Mononuclear cell (primary cell): ENCODE measurements at regions not wholly inside any gene's neighbourhood (a gene's known extent, or its start where the extent isn't known, plus 50 kb on each side); places are given as distances from the start of the nearest gene placed in this dataset.
"Not testable (repeated sequence)": the region's sequence is repeated elsewhere in the genome, so short reads cannot be mapped to it uniquely, and the experiment has no call there.

Source experiments
- H3K27me3 ChIP-seq: 2 replicates; pipeline ENCODE4 v1.6.0; 2011; ENCODE audit warnings: low read length, control low read depth; ENCODE audit not compliant: insufficient read depth
- H3K4me1 ChIP-seq: 2 replicates; pipeline ENCODE4 v1.5.1; 2011; ENCODE audit warnings: mild to moderate bottlenecking, low read length, control low read depth; ENCODE audit not compliant: insufficient read depth
- H3K4me3 ChIP-seq: 2 replicates; pipeline ENCODE4 v1.5.1; 2011; ENCODE audit warnings: mild to moderate bottlenecking, low read length, moderate library complexity
- H3K9me3 ChIP-seq: 2 replicates; pipeline ENCODE4 v1.5.1; 2011; ENCODE audit warnings: low read depth, mild to moderate bottlenecking, control low read depth, low read length

GRCh38 chr10:109115179-109115578 lies 808.1 kb downstream of the XPNPEP1 start:
- Histone ChIP-seq H3K9me3 (no peaks in the 10 kb centered on the region), H3K27me3 (no peaks in the 10 kb centered on the region), H3K4me1 (no peaks in the 10 kb centered on the region)

GRCh38 chr10:109114579-109114978 lies 808.7 kb downstream of the XPNPEP1 start:
- no peak overlapping the region for H3K4me3 ChIP-seq
- H3K27me3 ChIP-seq: no peaks in the 10 kb centered on the region
- no peaks in the 10 kb centered on the region for H3K4me1 ChIP-seq
- no peaks in the 10 kb centered on the region for H3K9me3 ChIP-seq

More at GRCh38 chr10:109115179-109115578, 808.1 kb downstream of the XPNPEP1 start:
- no peak overlapping the region for H3K4me3 ChIP-seq

- H3K4me1 ChIP-seq: no peaks in the 10 kb centered on the region
- H3K27me3 ChIP-seq: no peaks in the 10 kb centered on the region
- no peak overlapping the region for H3K4me3 ChIP-seq
- no peaks in the 10 kb centered on the region for H3K9me3 ChIP-seq
Measured at GRCh38 chr10:109106604-109107003, 816.7 kb downstream of the XPNPEP1 start.

- H3K4me1 ChIP-seq: no peaks in the 10 kb centered on the region
- no peak overlapping the region for H3K4me3 ChIP-seq
- no peaks in the 10 kb centered on the region for H3K27me3 ChIP-seq
- no peaks in the 10 kb centered on the region for H3K9me3 ChIP-seq
Measured at GRCh38 chr10:109105725-109106124, 817.6 kb downstream of the XPNPEP1 start.

GRCh38 chr10:109104806-109105205 lies 818.5 kb downstream of the XPNPEP1 start:
- H3K4me1 ChIP-seq: no peaks in the 10 kb centered on the region
- H3K9me3 ChIP-seq: no peaks in the 10 kb centered on the region
- no peak overlapping the region for H3K4me3 ChIP-seq
- H3K27me3 ChIP-seq: no peaks in the 10 kb centered on the region

- no peaks in the 10 kb centered on the region for H3K9me3 ChIP-seq
- H3K4me3 ChIP-seq: no peak overlapping the region
- no peaks in the 10 kb centered on the region for H3K4me1 ChIP-seq
- H3K27me3 ChIP-seq: no peaks in the 10 kb centered on the region
Measured at GRCh38 chr10:109103278-109103677, 820.0 kb downstream of the XPNPEP1 start.

GRCh38 chr10:109089779-109090178 lies 833.5 kb downstream of the XPNPEP1 start:
- H3K9me3 ChIP-seq: no peaks in the 10 kb centered on the region
- no peak overlapping the region for H3K4me3 ChIP-seq
- H3K27me3 ChIP-seq: no peaks in the 10 kb centered on the region
- H3K4me1 ChIP-seq: no peaks in the 10 kb centered on the region

GRCh38 chr10:109071539-109071938 lies 851.8 kb downstream of the XPNPEP1 start:
- Histone ChIP-seq H3K4me3 (no peak overlapping the region), H3K4me1 (no peaks in the 10 kb centered on the region), H3K27me3 (no peaks in the 10 kb centered on the region), H3K9me3 (no peaks in the 10 kb centered on the region)

GRCh38 chr10:109070492-109070891 lies 852.8 kb downstream of the XPNPEP1 start:
- H3K4me3 ChIP-seq: no peak overlapping the region
- no peaks in the 10 kb centered on the region for H3K27me3 ChIP-seq
- H3K4me1 ChIP-seq: no peaks in the 10 kb centered on the region
- no peaks in the 10 kb centered on the region for H3K9me3 ChIP-seq

GRCh38 chr10:109067031-109067430 lies 856.3 kb downstream of the XPNPEP1 start:
- Histone ChIP-seq H3K9me3 (no peaks in the 10 kb centered on the region), H3K4me3 (no peak overlapping the region), H3K27me3 (no peaks in the 10 kb centered on the region), H3K4me1 (no peaks in the 10 kb centered on the region)

- Histone ChIP-seq H3K4me3 (no peak overlapping the region), H3K4me1 (no peaks in the 10 kb centered on the region), H3K27me3 (no peaks in the 10 kb centered on the region), H3K9me3 (no peaks in the 10 kb centered on the region)
Measured at GRCh38 chr10:109065821-109066220, 857.5 kb downstream of the XPNPEP1 start.

- Histone ChIP-seq H3K27me3 (no peaks in the 10 kb centered on the region), H3K4me1 (no peaks in the 10 kb centered on the region), H3K4me3 (no peak overlapping the region), H3K9me3 (no peaks in the 10 kb centered on the region)
Measured at GRCh38 chr10:109062371-109062770, 860.9 kb downstream of the XPNPEP1 start.

GRCh38 chr10:109055243-109055642 lies 868.1 kb downstream of the XPNPEP1 start:
- Histone ChIP-seq H3K4me3 (no peak overlapping the region), H3K27me3 (no peaks in the 10 kb centered on the region), H3K4me1 (no peaks in the 10 kb centered on the region), H3K9me3 (no peaks in the 10 kb centered on the region)

- no peak overlapping the region for H3K4me3 ChIP-seq
- no peaks in the 10 kb centered on the region for H3K9me3 ChIP-seq
Measured at GRCh38 chr10:109047856-109048255, 875.5 kb downstream of the XPNPEP1 start.

GRCh38 chr10:109046427-109046826 lies 876.9 kb downstream of the XPNPEP1 start:
- not testable (repeated sequence) for H3K27me3 ChIP-seq, H3K4me1 ChIP-seq, H3K9me3 ChIP-seq, H3K4me3 ChIP-seq

More at GRCh38 chr10:109047856-109048255, 875.5 kb downstream of the XPNPEP1 start:
- no peaks in the 10 kb centered on the region for H3K27me3 ChIP-seq
- no peaks in the 10 kb centered on the region for H3K4me1 ChIP-seq

GRCh38 chr10:109040622-109041021 lies 882.7 kb downstream of the XPNPEP1 start:
- no peaks in the 10 kb centered on the region for H3K4me1 ChIP-seq
- H3K4me3 ChIP-seq: no peak overlapping the region
- H3K9me3 ChIP-seq: no peaks in the 10 kb centered on the region
- H3K27me3 ChIP-seq: no peaks in the 10 kb centered on the region

GRCh38 chr10:109037978-109038377 lies 885.3 kb downstream of the XPNPEP1 start:
- Histone ChIP-seq H3K9me3 (no peaks in the 10 kb centered on the region), H3K4me3 (no peak overlapping the region), H3K27me3 (no peaks in the 10 kb centered on the region), H3K4me1 (no peaks in the 10 kb centered on the region)
